Neural cell (in vitro differentiated cells): ENCODE measurements at regions not wholly inside any gene's neighbourhood (a gene's known extent, or its start where the extent isn't known, plus 50 kb on each side); places are given as distances from the start of the nearest gene placed in this dataset.

Source experiments
- H2AFZ ChIP-seq: fragments of 200-600, 300-800 bp; sonication (generic), shearing (Covaris generic); 2 replicates; pipeline ENCODE4 v1.6.0; 2014; ENCODE audit warnings: low read depth, mild to moderate bottlenecking, antibody characterized with exemption, low read length, moderate library complexity
- H3F3A ChIP-seq: fragments of 200-600 bp; shearing (Covaris generic); 2 replicates; pipeline ENCODE4 v1.6.1; 2016; ENCODE audit warnings: mild to moderate bottlenecking, moderate library complexity, mixed read lengths, antibody characterized with exemption, low read length; ENCODE audit not compliant: insufficient read depth, poor library complexity, severe bottlenecking
- H3K27ac ChIP-seq: fragments of 200-600, 300-800 bp; sonication (generic), shearing (Covaris generic); 2 replicates; pipeline ENCODE4 v1.5.1; 2014; ENCODE audit warnings: mild to moderate bottlenecking, low read length, moderate library complexity
- H3K27me3 ChIP-seq: fragments of 300-800, 200-600 bp; sonication (generic), shearing (Covaris generic); 2 replicates; pipeline ENCODE4 v1.6.0; 2014; ENCODE audit warnings: mild to moderate bottlenecking, low read depth, low read length, moderate library complexity; ENCODE audit not compliant: insufficient read depth
- H3K36me3 ChIP-seq: fragments of 300-800, 200-600 bp; sonication (generic), shearing (Covaris generic); 2 replicates; pipeline ENCODE4 v1.5.1; 2014; ENCODE audit warnings: mild to moderate bottlenecking, antibody characterized with exemption, low read length, moderate library complexity; ENCODE audit not compliant: insufficient read depth
- H3K4me2 ChIP-seq: fragments of 300-800, 200-600 bp; sonication (generic), shearing (Covaris generic); 2 replicates; pipeline ENCODE4 v1.6.0; 2014; ENCODE audit warnings: mild to moderate bottlenecking, low read length
- H3K4me3 ChIP-seq: fragments of 300-800, 200-600 bp; sonication (generic), shearing (Covaris generic); 2 replicates; pipeline ENCODE4 v1.5.1; 2014; ENCODE audit warnings: mild to moderate bottlenecking, low read length, moderate library complexity
- H3K79me2 ChIP-seq: fragments of 200-600 bp; shearing (Covaris generic); replicated peaks from 2 replicates; pipeline ENCODE4 v1.6.0; 2014; ENCODE audit warnings: mild to moderate bottlenecking, low read length, moderate library complexity; ENCODE audit not compliant: insufficient read depth
- H3K9ac ChIP-seq: fragments of 300-800, 200-600 bp; sonication (generic), shearing (Covaris generic); 2 replicates; pipeline ENCODE4 v1.6.1; 2016; ENCODE audit warnings: mild to moderate bottlenecking, low read length, mixed read lengths
- H3K9me2 ChIP-seq: fragments of 200-600 bp; shearing (Covaris generic); 2 replicates; pipeline ENCODE4 v1.6.1; 2016; ENCODE audit warnings: mild to moderate bottlenecking, low read length, mixed read lengths; ENCODE audit not compliant: insufficient read depth
- H3K9me3 ChIP-seq: fragments of 200-600, 300-800 bp; sonication (generic), shearing (Covaris generic); 2 replicates; pipeline ENCODE4 v1.6.1; 2016; ENCODE audit warnings: mild to moderate bottlenecking, mixed run types, low read length, moderate library complexity, mixed read lengths
- H4K20me1 ChIP-seq: fragments of 200-600 bp; shearing (Covaris generic); 2 replicates; pipeline ENCODE4 v1.6.1; 2016; ENCODE audit warnings: mild to moderate bottlenecking, mixed run types; ENCODE audit not compliant: insufficient read depth
- EP300 ChIP-seq: fragments of 450-650 bp; conservative IDR thresholded peaks from 2 replicates; pipeline ENCODE4 v1.6.1; 2014; ENCODE audit warnings: antibody characterized with exemption, mild to moderate bottlenecking, moderate library complexity; ENCODE audit not compliant: poor library complexity, severe bottlenecking
- EZH2 ChIP-seq: fragments of 200-600, 300-800 bp; shearing (Covaris generic), sonication (generic); IDR thresholded peaks from 2 replicates; pipeline ENCODE4 v1.6.1; 2014; ENCODE audit warnings: antibody characterized with exemption, low read length, borderline replicate concordance, mild to moderate bottlenecking; ENCODE audit not compliant: insufficient read depth, poor library complexity, severe bottlenecking
- MXI1 ChIP-seq: fragments of 450-650 bp; conservative IDR thresholded peaks from 2 replicates; pipeline ENCODE4 v1.6.1; 2014; ENCODE audit warnings: antibody characterized with exemption, mild to moderate bottlenecking; ENCODE audit not compliant: poor library complexity, severe bottlenecking
- POLR2AphosphoS5 ChIP-seq: IDR thresholded peaks from 2 replicates; pipeline ENCODE4 v1.6.1; 2012
- RAD21 ChIP-seq: fragments of 450-650 bp; conservative IDR thresholded peaks from 2 replicates; pipeline ENCODE4 v1.6.1; 2014; ENCODE audit warnings: antibody characterized with exemption, mild to moderate bottlenecking, moderate library complexity
- SMC3 ChIP-seq: fragments of 450-650 bp; conservative IDR thresholded peaks from 2 replicates; pipeline ENCODE4 v1.6.1; 2014; ENCODE audit warnings: antibody characterized with exemption, mild to moderate bottlenecking, moderate library complexity; ENCODE audit not compliant: poor library complexity
- TAF1 ChIP-seq: IDR thresholded peaks from 2 replicates; pipeline ENCODE4 v1.6.1; 2012; ENCODE audit warnings: low read depth
- TF ChIP-seq, protein P1 (sequence below): IDR thresholded peaks from 2 replicates; pipeline ENCODE4 v1.6.1; 2012; ENCODE audit warnings: borderline replicate concordance
- TF ChIP-seq, protein P2 (sequence below): fragments of 450-650 bp; IDR thresholded peaks from 2 replicates; pipeline ENCODE4 v1.5.1; 2014; ENCODE audit warnings: antibody characterized with exemption, mild to moderate bottlenecking, moderate library complexity; ENCODE audit not compliant: poor library complexity, severe bottlenecking

DNA sequence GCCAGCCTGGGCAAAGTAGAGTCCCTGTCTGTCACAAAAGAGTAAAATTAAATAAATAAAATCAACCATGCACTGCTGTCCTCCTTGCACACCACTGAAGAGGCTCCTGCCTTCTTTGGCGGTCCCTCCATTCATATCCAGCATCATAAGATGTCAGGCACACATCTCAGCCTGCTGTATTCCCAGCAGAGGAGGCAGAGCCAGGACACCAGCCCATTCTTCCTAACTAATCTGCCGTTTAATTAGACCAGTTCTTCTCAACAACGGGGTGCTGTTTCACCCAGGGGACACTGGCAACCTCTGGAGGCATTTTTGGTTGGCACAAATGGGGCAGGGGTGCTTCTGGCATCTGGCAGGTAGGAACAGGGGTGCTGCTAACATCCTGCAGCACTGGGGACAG, 119.7 kb downstream of the ETS2 start:
- Histone ChIP-seq H3K9me3 (no peaks in the 10 kb centered on the region), H3K9me2 (no peaks in the 10 kb centered on the region), H3K4me3 (no peak overlapping the region), H4K20me1 (no peaks in the 10 kb centered on the region), H2AFZ (no peak overlapping the region), H3K36me3 (no peaks in the 10 kb centered on the region), H3K27ac (no peak overlapping the region), H3K79me2 (no peaks in the 10 kb centered on the region), H3K27me3 (no peaks in the 10 kb centered on the region), H3K4me2 (no peak overlapping the region), H3F3A (no peaks in the 10 kb centered on the region), H3K9ac (no peak overlapping the region)
- TF ChIP-seq RAD21 (no peak), SMC3 (no peak), POLR2AphosphoS5 (no peak), MXI1 (no peak)
- TF ChIP-seq, protein P1, sequence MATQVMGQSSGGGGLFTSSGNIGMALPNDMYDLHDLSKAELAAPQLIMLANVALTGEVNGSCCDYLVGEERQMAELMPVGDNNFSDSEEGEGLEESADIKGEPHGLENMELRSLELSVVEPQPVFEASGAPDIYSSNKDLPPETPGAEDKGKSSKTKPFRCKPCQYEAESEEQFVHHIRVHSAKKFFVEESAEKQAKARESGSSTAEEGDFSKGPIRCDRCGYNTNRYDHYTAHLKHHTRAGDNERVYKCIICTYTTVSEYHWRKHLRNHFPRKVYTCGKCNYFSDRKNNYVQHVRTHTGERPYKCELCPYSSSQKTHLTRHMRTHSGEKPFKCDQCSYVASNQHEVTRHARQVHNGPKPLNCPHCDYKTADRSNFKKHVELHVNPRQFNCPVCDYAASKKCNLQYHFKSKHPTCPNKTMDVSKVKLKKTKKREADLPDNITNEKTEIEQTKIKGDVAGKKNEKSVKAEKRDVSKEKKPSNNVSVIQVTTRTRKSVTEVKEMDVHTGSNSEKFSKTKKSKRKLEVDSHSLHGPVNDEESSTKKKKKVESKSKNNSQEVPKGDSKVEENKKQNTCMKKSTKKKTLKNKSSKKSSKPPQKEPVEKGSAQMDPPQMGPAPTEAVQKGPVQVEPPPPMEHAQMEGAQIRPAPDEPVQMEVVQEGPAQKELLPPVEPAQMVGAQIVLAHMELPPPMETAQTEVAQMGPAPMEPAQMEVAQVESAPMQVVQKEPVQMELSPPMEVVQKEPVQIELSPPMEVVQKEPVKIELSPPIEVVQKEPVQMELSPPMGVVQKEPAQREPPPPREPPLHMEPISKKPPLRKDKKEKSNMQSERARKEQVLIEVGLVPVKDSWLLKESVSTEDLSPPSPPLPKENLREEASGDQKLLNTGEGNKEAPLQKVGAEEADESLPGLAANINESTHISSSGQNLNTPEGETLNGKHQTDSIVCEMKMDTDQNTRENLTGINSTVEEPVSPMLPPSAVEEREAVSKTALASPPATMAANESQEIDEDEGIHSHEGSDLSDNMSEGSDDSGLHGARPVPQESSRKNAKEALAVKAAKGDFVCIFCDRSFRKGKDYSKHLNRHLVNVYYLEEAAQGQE: no peak
- TF ChIP-seq, protein P2, sequence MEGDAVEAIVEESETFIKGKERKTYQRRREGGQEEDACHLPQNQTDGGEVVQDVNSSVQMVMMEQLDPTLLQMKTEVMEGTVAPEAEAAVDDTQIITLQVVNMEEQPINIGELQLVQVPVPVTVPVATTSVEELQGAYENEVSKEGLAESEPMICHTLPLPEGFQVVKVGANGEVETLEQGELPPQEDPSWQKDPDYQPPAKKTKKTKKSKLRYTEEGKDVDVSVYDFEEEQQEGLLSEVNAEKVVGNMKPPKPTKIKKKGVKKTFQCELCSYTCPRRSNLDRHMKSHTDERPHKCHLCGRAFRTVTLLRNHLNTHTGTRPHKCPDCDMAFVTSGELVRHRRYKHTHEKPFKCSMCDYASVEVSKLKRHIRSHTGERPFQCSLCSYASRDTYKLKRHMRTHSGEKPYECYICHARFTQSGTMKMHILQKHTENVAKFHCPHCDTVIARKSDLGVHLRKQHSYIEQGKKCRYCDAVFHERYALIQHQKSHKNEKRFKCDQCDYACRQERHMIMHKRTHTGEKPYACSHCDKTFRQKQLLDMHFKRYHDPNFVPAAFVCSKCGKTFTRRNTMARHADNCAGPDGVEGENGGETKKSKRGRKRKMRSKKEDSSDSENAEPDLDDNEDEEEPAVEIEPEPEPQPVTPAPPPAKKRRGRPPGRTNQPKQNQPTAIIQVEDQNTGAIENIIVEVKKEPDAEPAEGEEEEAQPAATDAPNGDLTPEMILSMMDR: no peak

DNA sequence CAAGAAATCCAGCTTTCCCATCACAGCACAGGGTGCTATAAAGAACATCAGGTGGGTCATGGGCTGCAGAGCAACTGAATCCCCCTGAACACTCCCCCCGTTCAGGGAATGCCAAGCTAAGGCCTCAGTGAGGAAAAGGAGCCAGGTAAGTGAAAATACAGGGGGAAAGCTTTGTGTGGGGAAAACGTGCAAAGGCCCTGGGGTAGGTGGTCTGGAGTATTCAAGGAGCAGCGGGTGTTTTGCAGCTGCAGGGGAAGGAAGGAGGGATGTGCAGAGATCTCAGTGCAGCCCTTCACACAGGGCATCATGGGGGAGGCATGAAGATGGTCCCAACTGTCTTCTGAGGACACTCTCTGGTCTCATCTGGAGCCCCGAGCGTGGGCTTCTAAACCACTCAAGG, 119.2 kb downstream of the ETS2 start:
- Histone ChIP-seq H2AFZ (no peak overlapping the region), H3K27ac (no peak overlapping the region), H3K9me3 (no peaks in the 10 kb centered on the region), H3F3A (no peaks in the 10 kb centered on the region), H3K9ac (no peak overlapping the region), H4K20me1 (no peaks in the 10 kb centered on the region), H3K9me2 (no peaks in the 10 kb centered on the region), H3K79me2 (no peaks in the 10 kb centered on the region), H3K36me3 (no peaks in the 10 kb centered on the region), H3K4me3 (no peak overlapping the region), H3K27me3 (no peaks in the 10 kb centered on the region), H3K4me2 (no peak overlapping the region)
- TF ChIP-seq, protein P1: no peak
- no peak for TF ChIP-seq RAD21
- TF ChIP-seq POLR2AphosphoS5: no peak
- TF ChIP-seq EZH2: no peak
- no peak for TF ChIP-seq EP300
- TF ChIP-seq, protein P2: no peak
- no peak for TF ChIP-seq TAF1
- TF ChIP-seq MXI1: no peak
- no peak for TF ChIP-seq SMC3
